Activated B cell treated with CpG ODN at 0.5 μM for 24 hours (primary cell): ENCODE measurements at regions not wholly inside any gene's neighbourhood (a gene's known extent, or its start where the extent isn't known, plus 50 kb on each side); places are given as distances from the start of the nearest gene placed in this dataset.

Experiments used
- ATAC-seq: fragments of 200-7000 bp; cut with Tn5 transposase; one replicate; pipeline ENCODE4 v1.10.0; 2021; ENCODE audit warnings: low read depth, mild to moderate bottlenecking, moderate library complexity
- CTCF ChIA-PET: fragments of 350-600 bp; sonication (Branson Sonifier 250); formaldehyde crosslinking; loops from one replicate; lab custom pipeline; 2021; ENCODE audit warnings: antibody characterized with exemption; lab: Charles Lee
- POLR2A ChIA-PET: fragments of 350-600 bp; sonication (Branson Sonifier 250); formaldehyde crosslinking; loops from one replicate; lab custom pipeline; 2021; ENCODE audit warnings: antibody characterized with exemption; lab: Charles Lee
- DNase-seq: peaks from one replicate; pipeline ENCODE4 v3.0.0; 2022
- H3K27ac Mint-ChIP-seq: one replicate; pipeline ENCODE4 v1.8.0; 2020; ENCODE audit warnings: mixed read lengths
- H3K27me3 Mint-ChIP-seq: one replicate; pipeline ENCODE4 v1.8.0; 2021; ENCODE audit warnings: mixed read lengths
- H3K36me3 Mint-ChIP-seq: one replicate; pipeline ENCODE4 v1.8.0; 2021; ENCODE audit warnings: low read depth, mixed read lengths
- H3K4me1 Mint-ChIP-seq: one replicate; pipeline ENCODE4 v1.8.0; 2021; ENCODE audit warnings: mixed read lengths
- H3K4me3 Mint-ChIP-seq: one replicate; pipeline ENCODE4 v1.8.0; 2020; ENCODE audit warnings: mild to moderate bottlenecking, mixed read lengths
- H3K9me3 Mint-ChIP-seq: one replicate; pipeline ENCODE4 v1.8.0; 2020; ENCODE audit warnings: mixed read lengths
- CTCF ChIP-seq: fragments of 200-600 bp; IDR thresholded peaks from one replicate; pipeline ENCODE4 v1.8.0; 2022; ENCODE audit warnings: antibody characterized with exemption, mild to moderate bottlenecking
- intact Hi-C: fragments of 100-400 bp; cut with micrococcal nuclease; formaldehyde crosslinking; loops from one replicate; pipeline ENCODE4 v1.15.1; 2024

DNA sequence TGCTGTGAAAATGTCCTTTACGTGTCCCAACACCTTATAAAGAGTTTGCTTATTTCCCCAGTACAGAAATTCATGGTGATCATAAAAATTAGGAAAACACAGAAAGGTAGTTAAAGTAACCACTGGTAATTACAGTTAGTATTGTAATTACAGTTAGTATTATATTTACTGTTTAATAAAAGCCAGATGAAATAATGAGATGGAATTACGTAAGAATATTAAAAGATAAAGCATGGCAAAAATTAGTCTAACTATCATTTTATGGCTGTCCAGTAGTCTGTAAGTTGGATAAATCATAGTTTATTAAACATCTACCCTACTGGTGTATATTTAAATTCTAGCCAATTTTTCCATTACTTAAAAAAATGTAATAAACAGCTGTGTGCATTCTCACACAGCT, 638.8 kb downstream of the ACTR3B start:
- no peaks in the 10 kb centered on the region for H3K36me3 Mint-ChIP-seq
- ChIA-PET CTCF (no interaction called here), POLR2A (no interaction called here)
- intact Hi-C loops = no loop called here
- peaks cover 6% of the 10 kb centered on the region for H3K9me3 Mint-ChIP-seq
- H3K27ac Mint-ChIP-seq = no peak overlapping the region
- H3K4me1 Mint-ChIP-seq = no peaks in the 10 kb centered on the region
- H3K4me3 Mint-ChIP-seq = no peak overlapping the region
- no peaks in the 10 kb centered on the region for H3K27me3 Mint-ChIP-seq
- ATAC-seq (no peak), DNase-seq (no peak)
- TF ChIP-seq CTCF = no peak

- ChIA-PET CTCF (no interaction called here), POLR2A (no interaction called here)
- Mint-ChIP-seq H3K36me3 (no peaks in the 10 kb centered on the region), H3K4me1 (no peaks in the 10 kb centered on the region), H3K27me3 (no peaks in the 10 kb centered on the region), H3K4me3 (no peak overlapping the region), H3K9me3 (peaks cover 2% of the 10 kb centered on the region), H3K27ac (no peak overlapping the region)
- intact Hi-C loops = no loop called here
- no peak for TF ChIP-seq CTCF
- ATAC-seq (no peak), DNase-seq (no peak)
Observed at GRCh38 chr7:153398789-153399553, 639.4 kb downstream of the ACTR3B start.

DNA sequence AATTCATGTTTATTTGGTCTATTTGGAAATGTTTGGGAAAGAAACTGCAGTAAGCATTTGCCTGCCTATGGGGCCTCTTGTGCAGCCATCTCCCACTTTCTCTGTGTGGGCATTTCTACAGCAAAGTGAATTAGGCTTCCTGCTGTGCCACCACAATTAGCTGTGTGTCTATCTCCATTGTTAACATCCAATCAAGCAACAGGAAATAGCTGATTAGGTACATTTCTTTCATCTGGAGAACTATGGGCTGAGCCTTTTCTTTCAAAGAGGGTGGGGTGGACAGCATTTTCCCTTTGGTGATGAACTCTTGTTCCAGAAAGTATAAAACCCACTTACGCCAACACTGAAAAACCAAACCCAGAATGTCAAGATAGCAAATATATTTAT, 640.0 kb downstream of the ACTR3B start:
- no peaks in the 10 kb centered on the region for H3K4me1 Mint-ChIP-seq
- CTCF ChIA-PET = no interaction called here

DNA sequence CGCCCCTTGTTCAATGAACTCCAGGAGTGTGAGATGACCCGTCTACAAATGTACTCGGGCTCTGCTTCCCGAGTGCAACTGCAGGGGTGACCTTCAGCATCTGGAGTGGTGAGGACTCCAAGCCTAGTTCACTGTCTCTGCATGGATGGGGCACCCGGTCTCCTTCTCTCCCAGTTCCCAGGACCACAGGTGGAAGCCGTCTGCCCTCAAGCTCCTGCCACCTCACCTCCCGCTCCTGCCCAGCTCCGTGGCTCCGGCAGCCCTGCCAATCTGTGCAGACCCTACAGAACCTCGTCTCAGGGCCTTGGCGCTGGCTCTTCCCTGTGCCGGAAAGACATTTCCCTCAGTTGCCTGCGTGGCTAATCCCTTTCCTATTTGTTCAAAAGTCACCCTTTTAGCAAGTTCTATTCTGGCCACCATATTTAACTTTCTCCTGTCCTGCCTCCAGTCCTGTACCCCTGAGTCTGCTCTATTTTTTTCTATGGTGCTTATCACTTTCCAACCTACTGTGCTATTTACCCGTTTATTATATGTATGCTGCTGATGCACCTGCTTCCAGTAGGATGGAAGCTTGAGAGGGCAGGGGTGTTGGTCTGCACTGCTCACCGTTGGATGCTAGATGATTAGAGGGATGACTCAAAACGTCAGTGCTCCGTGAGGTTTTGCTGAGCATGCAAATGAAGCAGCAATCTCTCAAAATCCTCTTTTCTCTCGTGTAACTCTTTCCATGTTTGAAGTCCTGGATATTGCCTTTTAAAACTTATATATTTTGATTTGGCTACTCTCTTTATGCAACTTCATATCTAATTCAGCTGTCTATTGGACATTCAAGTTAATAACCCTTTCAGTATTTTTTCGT, 641.4 kb downstream of the ACTR3B start:
- ChIA-PET POLR2A (no interaction called here), CTCF (no interaction called here)
- no peaks in the 10 kb centered on the region for H3K27me3 Mint-ChIP-seq
- H3K4me1 Mint-ChIP-seq = no peaks in the 10 kb centered on the region
- TF ChIP-seq CTCF = no peak
- H3K9me3 Mint-ChIP-seq = peaks cover 3% of the 10 kb centered on the region
- intact Hi-C loops = no loop called here
- H3K4me3 Mint-ChIP-seq = no peak overlapping the region
- DNase-seq = no peak
- H3K27ac Mint-ChIP-seq = no peak overlapping the region
- no peak for ATAC-seq
- H3K36me3 Mint-ChIP-seq = no peaks in the 10 kb centered on the region

More for the DNA sequence above, 640.0 kb downstream of the ACTR3B start:
- no peaks in the 10 kb centered on the region for H3K36me3 Mint-ChIP-seq
- DNase-seq = no peak
- intact Hi-C loops = no loop called here
- ATAC-seq = no peak
- no peaks in the 10 kb centered on the region for H3K27me3 Mint-ChIP-seq
- POLR2A ChIA-PET = no interaction called here
- H3K27ac Mint-ChIP-seq = no peak overlapping the region
- H3K9me3 Mint-ChIP-seq = no peaks in the 10 kb centered on the region
- no peak overlapping the region for H3K4me3 Mint-ChIP-seq
- TF ChIP-seq CTCF = no peak
